H1 (cell line): ENCODE measurements at regions not wholly inside any gene's neighbourhood (a gene's known extent, or its start where the extent isn't known, plus 50 kb on each side); places are given as distances from the start of the nearest gene placed in this dataset.

ENCODE experiments used
- CTCF ChIA-PET: fragments of 300-600 bp; sonication (Branson Sonifier 250); formaldehyde crosslinking; loops from one replicate; lab custom pipeline; 2021; ENCODE audit not compliant: partially characterized antibody; lab: Charles Lee
- POLR2A ChIA-PET: fragments of 300-600 bp; sonication (Branson Sonifier 250); formaldehyde crosslinking; loops from one replicate; lab custom pipeline; 2021; ENCODE audit warnings: inconsistent platforms; ENCODE audit not compliant: partially characterized antibody; lab: Charles Lee
- DNase-seq, 2 experiments: peaks; one replicate each; pipeline versions ENCODE4 v3.0.0 to v3.0.0-alpha.2; 2010 to 2022; ENCODE audit warnings: low spot score in 2 of 2, low read depth in 1 of 2, mixed read lengths in 1 of 2
- FAIRE-seq: peaks from 2 replicates; lab custom pipeline; 2011; peaks lifted over from hg19 to GRCh38; lab: Jason Lieb, UNC
- H2AFZ ChIP-seq: 2 replicates; pipeline ENCODE4 v1.8.1; 2012; ENCODE audit warnings: low read length, inconsistent platforms
- H2AK5ac ChIP-seq: 2 replicates; pipeline ENCODE4 v1.6.1; 2013; ENCODE audit warnings: low read depth, low read length
- H2BK120ac ChIP-seq: replicated peaks from 2 replicates; pipeline ENCODE3; 2013; ENCODE audit warnings: low read depth, low read length, inconsistent platforms
- H2BK12ac ChIP-seq: 2 replicates; pipeline ENCODE4 v1.6.1; 2013; ENCODE audit warnings: low read depth, low read length
- H2BK15ac ChIP-seq: 2 replicates; pipeline ENCODE4 v1.6.1; 2013; ENCODE audit warnings: low read length
- H2BK20ac ChIP-seq: 2 replicates; pipeline ENCODE4 v1.6.1; 2013; ENCODE audit warnings: low read length
- H2BK5ac ChIP-seq: 2 replicates; pipeline ENCODE4 v1.6.1; 2013; ENCODE audit warnings: low read depth, low read length
- H3K14ac ChIP-seq: 2 replicates; pipeline ENCODE4 v1.6.1; 2013; ENCODE audit warnings: inconsistent platforms; ENCODE audit not compliant: insufficient read length
- H3K18ac ChIP-seq: 2 replicates; pipeline ENCODE4 v1.6.1; 2013; ENCODE audit warnings: low read length; ENCODE audit errors: extremely low read depth
- H3K23ac ChIP-seq: 2 replicates; pipeline ENCODE4 v1.6.1; 2013; ENCODE audit warnings: inconsistent platforms; ENCODE audit not compliant: insufficient read length
- H3K23me2 ChIP-seq: 2 replicates; pipeline ENCODE4 v1.6.1; 2013; ENCODE audit warnings: low read depth, low read length
- H3K27ac ChIP-seq: 2 replicates; pipeline ENCODE4 v1.6.1; 2011; ENCODE audit warnings: low read depth, low read length, inconsistent platforms
- H3K27me3 ChIP-seq, 4 experiments: replicated peaks in 1 of 4; 1 replicate in 1 of 4; 2 replicates in 3 of 4; pipeline versions ENCODE4 v1.6.1 to v1.8.1; 2011 to 2013; ENCODE audit warnings: low read length in 3 of 4, mild to moderate bottlenecking in 3 of 4, inconsistent platforms in 2 of 4, mixed read lengths in 2 of 4, moderate library complexity in 1 of 4; ENCODE audit not compliant: control insufficient read depth in 3 of 4, insufficient read depth in 3 of 4; ENCODE audit errors: extremely low read depth in 1 of 4
- H3K36me3 ChIP-seq, 4 experiments: 2 replicates each; pipeline versions ENCODE4 v1.6.1 to v1.8.1; 2011 to 2013; ENCODE audit warnings: mild to moderate bottlenecking in 4 of 4, low read length in 3 of 4, moderate library complexity in 2 of 4, control low read depth in 1 of 4, inconsistent platforms in 1 of 4; ENCODE audit not compliant: insufficient read depth in 4 of 4, control insufficient read depth in 2 of 4
- H3K4ac ChIP-seq: replicated peaks from 2 replicates; pipeline ENCODE3; 2013; ENCODE audit warnings: low read length, low read depth, mixed read lengths, inconsistent platforms; ENCODE audit not compliant: insufficient read length
- H3K4me1 ChIP-seq, 4 experiments: replicated peaks in 1 of 4; 1 replicate in 1 of 4; 2 replicates in 3 of 4; pipeline versions ENCODE4 v1.6.1 to v1.8.1; 2011 to 2013; ENCODE audit warnings: low read length in 3 of 4, inconsistent platforms in 2 of 4, mixed read lengths in 1 of 4; ENCODE audit not compliant: insufficient read depth in 4 of 4, control insufficient read depth in 3 of 4
- H3K4me2 ChIP-seq, 2 experiments: 2 replicates each; pipeline versions ENCODE4 v1.6.1 to v1.8.1; 2011 to 2013; ENCODE audit warnings: low read depth in 2 of 2, low read length in 2 of 2, control low read depth in 1 of 2, inconsistent platforms in 1 of 2, mild to moderate bottlenecking in 1 of 2; ENCODE audit not compliant: insufficient read depth in 1 of 2
- H3K4me3 ChIP-seq, 4 experiments: fragments of 200-600, 300-600 bp in 1 of 4; sonication (generic), shearing (Covaris generic), sonication (Bioruptor Twin) in 1 of 4; 2 replicates each; pipeline versions ENCODE4 v1.5.1 to v1.8.1; 2011 to 2016; ENCODE audit warnings: low read length in 4 of 4, low read depth in 3 of 4, control low read depth in 2 of 4, inconsistent platforms in 2 of 4, mild to moderate bottlenecking in 2 of 4, mixed read lengths in 1 of 4, moderate library complexity in 1 of 4; ENCODE audit not compliant: insufficient read depth in 2 of 4; ENCODE audit errors: extremely low read depth in 1 of 4
- H3K56ac ChIP-seq: replicated peaks from 2 replicates; pipeline ENCODE3; 2013; ENCODE audit warnings: low read depth, mild to moderate bottlenecking, mixed read lengths, low read length, inconsistent platforms; ENCODE audit not compliant: insufficient read length
- H3K79me1 ChIP-seq: 2 replicates; pipeline ENCODE4 v1.6.1; 2013; ENCODE audit warnings: low read depth, low read length, control low read depth
- H3K79me2 ChIP-seq, 2 experiments: 2 replicates each; pipeline versions ENCODE4 v1.6.1 to v1.8.1; 2012 to 2013; ENCODE audit warnings: low read length in 2 of 2, mild to moderate bottlenecking in 2 of 2, inconsistent platforms in 1 of 2; ENCODE audit not compliant: insufficient read depth in 2 of 2, control insufficient read depth in 1 of 2
- H3K9ac ChIP-seq, 4 experiments: replicated peaks in 1 of 4; 1 replicate in 1 of 4; 2 replicates in 3 of 4; pipeline versions ENCODE4 v1.6.1 to v1.8.1; 2011 to 2013; ENCODE audit warnings: low read depth in 3 of 4, low read length in 3 of 4, control low read depth in 2 of 4, mild to moderate bottlenecking in 2 of 4, moderate library complexity in 2 of 4, inconsistent platforms in 1 of 4; ENCODE audit errors: extremely low read depth in 1 of 4
- H3K9me3 ChIP-seq, 2 experiments: 2 replicates each; pipeline versions ENCODE4 v1.6.1 to v1.8.1; 2012 to 2013; ENCODE audit warnings: mild to moderate bottlenecking in 2 of 2, moderate library complexity in 2 of 2, control low read depth in 1 of 2, inconsistent platforms in 1 of 2, low read depth in 1 of 2, low read length in 1 of 2, mixed read lengths in 1 of 2; ENCODE audit not compliant: insufficient read depth in 2 of 2
- H4K20me1 ChIP-seq, 2 experiments: replicated peaks in 1 of 2; 2 replicates each; pipeline versions ENCODE3 to v1.8.1; 2011 to 2013; ENCODE audit warnings: inconsistent platforms in 2 of 2, low read length in 2 of 2, mild to moderate bottlenecking in 1 of 2; ENCODE audit not compliant: insufficient read depth in 2 of 2, control insufficient read depth in 1 of 2
- H4K5ac ChIP-seq: 2 replicates; pipeline ENCODE4 v1.6.1; 2013; ENCODE audit warnings: low read length, low read depth, mixed read lengths, inconsistent platforms; ENCODE audit not compliant: insufficient read length
- H4K8ac ChIP-seq: 2 replicates; pipeline ENCODE4 v1.8.0; 2013; ENCODE audit warnings: mild to moderate bottlenecking, moderate library complexity, low read length, inconsistent platforms; ENCODE audit not compliant: insufficient read depth; ENCODE audit errors: extremely low read depth
- H4K91ac ChIP-seq: replicated peaks from 2 replicates; pipeline ENCODE3; 2013; ENCODE audit warnings: low read length, mixed read lengths, inconsistent platforms; ENCODE audit not compliant: insufficient read length
- BACH1 ChIP-seq: IDR thresholded peaks from 2 replicates; pipeline ENCODE4 v1.6.1; 2012; ENCODE audit warnings: low read length, improper control_type of control experiment
- BRCA1 ChIP-seq: IDR thresholded peaks from 2 replicates; pipeline ENCODE4 v1.6.1; 2012; ENCODE audit warnings: low read depth, low read length, improper control_type of control experiment
- CEBPB ChIP-seq: IDR thresholded peaks from 2 replicates; pipeline ENCODE4 v1.6.1; 2012; ENCODE audit warnings: low read depth, low read length
- CHD1 ChIP-seq: IDR thresholded peaks from 2 replicates; pipeline ENCODE4 v1.6.1; 2012; ENCODE audit warnings: low read depth, low read length, improper control_type of control experiment
- JUND ChIP-seq: IDR thresholded peaks from 2 replicates; pipeline ENCODE4 v1.6.1; 2011; ENCODE audit warnings: mild to moderate bottlenecking, improper control_type of control experiment, low read length
- KDM4A ChIP-seq: IDR thresholded peaks from one replicate; pipeline ENCODE4 v1.7.1; 2012; ENCODE audit warnings: low read depth, mild to moderate bottlenecking, moderate library complexity, low read length, inconsistent platforms; ENCODE audit not compliant: severe bottlenecking
- KDM5A ChIP-seq: fragments of 200-600 bp; IDR thresholded peaks from 2 replicates; pipeline ENCODE4 v1.7.1; 2012; ENCODE audit warnings: mild to moderate bottlenecking, low read length, inconsistent platforms, mixed read lengths
- MAFK ChIP-seq: IDR thresholded peaks from 2 replicates; pipeline ENCODE4 v1.6.1; 2012; ENCODE audit warnings: low read depth, mild to moderate bottlenecking, improper control_type of control experiment, low read length
- NANOG ChIP-seq: IDR thresholded peaks from 2 replicates; pipeline ENCODE4 v1.6.1; 2011; ENCODE audit warnings: low read length, low read depth, mild to moderate bottlenecking, inconsistent platforms; ENCODE audit not compliant: insufficient read depth, poor library complexity, severe bottlenecking
- RFX5 ChIP-seq: IDR thresholded peaks from 2 replicates; pipeline ENCODE4 v1.6.1; 2011; ENCODE audit warnings: low read depth, low read length, improper control_type of control experiment, borderline replicate concordance
- RNF2 ChIP-seq: fragments of 200-900, 300-1000 bp; sonication (generic); IDR thresholded peaks from 2 replicates; pipeline ENCODE4 v1.7.1; 2016; ENCODE audit warnings: borderline replicate concordance, low read depth, mild to moderate bottlenecking, antibody characterized with exemption, low read length; ENCODE audit not compliant: poor library complexity, severe bottlenecking; ENCODE audit errors: missing control alignments
- RXRA ChIP-seq: IDR thresholded peaks from 2 replicates; pipeline ENCODE4 v1.6.1; 2011; ENCODE audit warnings: low read depth, mild to moderate bottlenecking, low read length, moderate library complexity; ENCODE audit not compliant: insufficient read depth
- SIN3A ChIP-seq, 2 experiments: IDR thresholded peaks in 1 of 2; conservative IDR thresholded peaks in 1 of 2; 2 replicates each; pipeline ENCODE4 v1.6.1; 2011 to 2012; ENCODE audit warnings: low read length in 2 of 2, improper control_type of control experiment in 1 of 2, low read depth in 1 of 2, mild to moderate bottlenecking in 1 of 2
- SIX5 ChIP-seq: IDR thresholded peaks from 2 replicates; pipeline ENCODE4 v1.6.1; 2011; ENCODE audit warnings: mild to moderate bottlenecking, low read depth, low read length
- SUZ12 ChIP-seq: fragments of 200-600 bp; sonication (generic); IDR thresholded peaks from 2 replicates; pipeline ENCODE4 v1.6.1; 2012; ENCODE audit warnings: mild to moderate bottlenecking, inconsistent platforms, low read length, moderate library complexity, mixed read lengths
- WGBS, 2 experiments: shearing (Covaris generic) in 1 of 2; methylation state at CpG; one replicate each; pipeline versions ENCODE4 v1.1.6 to v1.1.7; 2013 to 2015; ENCODE audit warnings: low lambda C conversion rate in 2 of 2, mixed read lengths in 2 of 2, inconsistent platforms in 1 of 2, low coverage in 1 of 2, missing lambda C conversion rate in 1 of 2; ENCODE audit not compliant: insufficient replicate concordance in 2 of 2, insufficient coverage in 1 of 2, insufficient read length in 1 of 2; ENCODE audit errors: extremely low coverage in 1 of 2, missing lambda C conversion rate in 1 of 2; 5-methylcytosine and 5-hydroxymethylcytosine counted together

GRCh38 chr6:163946437-163946836 is 531.9 kb downstream of the QKI start:
- no peak overlapping the region for H2BK15ac ChIP-seq
- no peak overlapping the region for H3K4me3 ChIP-seq
- peak overlapping the region; percentile 77; the same call in 1 of the 2 replicates for H2BK20ac ChIP-seq
- no peak overlapping the region for H2AFZ ChIP-seq
- H3K18ac ChIP-seq, result no peak overlapping the region; the same call in 1 of the 2 replicates
- H3K27me3 ChIP-seq, result no peaks in the 10 kb centered on the region; a peak in 1 of 7 replicates
- H3K4me2 ChIP-seq, result no peak overlapping the region
- DNase-seq, result peak in 1 of 2 experiments; percentile 22
- H4K8ac ChIP-seq, result no peak overlapping the region
- no peak overlapping the region for H2BK12ac ChIP-seq
- no peak overlapping the region for H3K23ac ChIP-seq
- no peaks in the 10 kb centered on the region for H3K36me3 ChIP-seq
- peaks cover 2% of the 10 kb centered on the region; the same call in 1 of the 2 replicates for H3K23me2 ChIP-seq
- H4K91ac ChIP-seq, result no peak overlapping the region
- H3K9me3 ChIP-seq, result no peaks in the 10 kb centered on the region
- 85% methylated on average over 7 of the region's 7 CpGs; no CpG with 5 or more reads in 1 of the 2 experiments for WGBS, 2 experiments
- no peak overlapping the region for H3K14ac ChIP-seq
- no peaks in the 10 kb centered on the region for H4K20me1 ChIP-seq
- no peak overlapping the region for H3K56ac ChIP-seq
- POLR2A ChIA-PET, result no interaction called here
- CTCF ChIA-PET, result interaction anchor here (0.7 to 2.5 kb wide), 3 partner anchors 9 to 52 kb away, joined by 3 to 16 read pairs (median 3); no protein-coding TSS in a partner anchor
- H2BK5ac ChIP-seq, result no peak overlapping the region
- H3K9ac ChIP-seq, result no peak overlapping the region
- H3K79me1 ChIP-seq, result no peaks in the 10 kb centered on the region
- no peak overlapping the region for H4K5ac ChIP-seq
- no peak overlapping the region for H3K4ac ChIP-seq
- peaks cover 8 to 24% (median 21%) of the 10 kb centered on the region in 4 experiments for H3K4me1 ChIP-seq
- no peak overlapping the region for H2AK5ac ChIP-seq
- no peaks in the 10 kb centered on the region for H3K79me2 ChIP-seq
- H3K27ac ChIP-seq, result no peak overlapping the region
- peak overlapping the region; percentile 67 for H2BK120ac ChIP-seq
- FAIRE-seq, result no peak
- TF ChIP-seq RFX5 (no peak), SUZ12 (no peak), MAFK (no peak), NANOG (no peak), KDM5A (no peak), CEBPB (no peak), BRCA1 (no peak), SIN3A (conservative IDR thresholded peaks at IDR 0.05 in 1 of 2, IDR thresholded peaks at IDR 0.05 in 1 of 2; ENCODE audit: low read depth in 1 of 2, low read length in 2 of 2) (no peak), BACH1 (no peak), KDM4A (no peak), SIX5 (no peak), JUND (no peak), CHD1 (no peak), RXRA (no peak), RNF2 (no peak)
